Epithelial cell of esophagus (primary cell): ENCODE measurements at regions not wholly inside any gene's neighbourhood (a gene's known extent, or its start where the extent isn't known, plus 50 kb on each side); places are given as distances from the start of the nearest gene placed in this dataset.
A peak's percentile ranks its signal among the peaks of the same experiment; 100 is the strongest.

ENCODE experiments used
- DNase-seq: peaks from one replicate; pipeline ENCODE4 v3.0.0; 2010; ENCODE audit warnings: low read depth
- H3K4me3 ChIP-seq: 2 replicates; pipeline ENCODE4 v1.5.1; 2011; ENCODE audit warnings: mild to moderate bottlenecking, low read length, control low read depth
- TF ChIP-seq, protein P1 (sequence below): IDR thresholded peaks from 2 replicates; pipeline ENCODE4 v1.5.1; 2011; ENCODE audit warnings: low read depth, mild to moderate bottlenecking, low read length, control low read depth, inconsistent platforms; ENCODE audit not compliant: insufficient read depth; ENCODE audit errors: missing control alignments

DNA sequence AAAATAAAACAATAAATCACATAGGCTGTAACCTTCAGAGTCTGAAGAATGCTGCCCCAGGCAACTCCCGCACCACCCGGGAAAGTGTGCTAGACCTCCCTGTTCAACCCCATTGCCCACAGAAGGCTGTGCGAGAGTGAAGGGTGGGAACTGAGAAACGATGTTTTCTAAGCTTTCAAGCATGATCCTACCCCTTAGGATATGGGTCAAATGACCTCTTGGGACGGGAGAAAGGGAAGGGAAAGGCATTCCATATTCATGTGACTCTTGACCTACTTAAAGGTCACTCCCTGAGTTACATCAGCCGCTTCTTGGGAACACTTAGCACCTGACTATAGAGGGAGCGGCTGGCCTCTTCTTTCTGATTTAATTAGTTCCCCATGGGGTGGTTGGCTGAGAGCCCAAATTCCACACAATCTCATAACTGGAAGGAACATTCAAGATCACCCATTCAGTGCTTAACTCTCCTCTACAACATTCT lies 114.7 kb upstream of the SLC24A5 start:
- DNase-seq: no peak
- H3K4me3 ChIP-seq: no peak overlapping the region
- TF ChIP-seq, protein P1, sequence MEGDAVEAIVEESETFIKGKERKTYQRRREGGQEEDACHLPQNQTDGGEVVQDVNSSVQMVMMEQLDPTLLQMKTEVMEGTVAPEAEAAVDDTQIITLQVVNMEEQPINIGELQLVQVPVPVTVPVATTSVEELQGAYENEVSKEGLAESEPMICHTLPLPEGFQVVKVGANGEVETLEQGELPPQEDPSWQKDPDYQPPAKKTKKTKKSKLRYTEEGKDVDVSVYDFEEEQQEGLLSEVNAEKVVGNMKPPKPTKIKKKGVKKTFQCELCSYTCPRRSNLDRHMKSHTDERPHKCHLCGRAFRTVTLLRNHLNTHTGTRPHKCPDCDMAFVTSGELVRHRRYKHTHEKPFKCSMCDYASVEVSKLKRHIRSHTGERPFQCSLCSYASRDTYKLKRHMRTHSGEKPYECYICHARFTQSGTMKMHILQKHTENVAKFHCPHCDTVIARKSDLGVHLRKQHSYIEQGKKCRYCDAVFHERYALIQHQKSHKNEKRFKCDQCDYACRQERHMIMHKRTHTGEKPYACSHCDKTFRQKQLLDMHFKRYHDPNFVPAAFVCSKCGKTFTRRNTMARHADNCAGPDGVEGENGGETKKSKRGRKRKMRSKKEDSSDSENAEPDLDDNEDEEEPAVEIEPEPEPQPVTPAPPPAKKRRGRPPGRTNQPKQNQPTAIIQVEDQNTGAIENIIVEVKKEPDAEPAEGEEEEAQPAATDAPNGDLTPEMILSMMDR: no peak

DNA sequence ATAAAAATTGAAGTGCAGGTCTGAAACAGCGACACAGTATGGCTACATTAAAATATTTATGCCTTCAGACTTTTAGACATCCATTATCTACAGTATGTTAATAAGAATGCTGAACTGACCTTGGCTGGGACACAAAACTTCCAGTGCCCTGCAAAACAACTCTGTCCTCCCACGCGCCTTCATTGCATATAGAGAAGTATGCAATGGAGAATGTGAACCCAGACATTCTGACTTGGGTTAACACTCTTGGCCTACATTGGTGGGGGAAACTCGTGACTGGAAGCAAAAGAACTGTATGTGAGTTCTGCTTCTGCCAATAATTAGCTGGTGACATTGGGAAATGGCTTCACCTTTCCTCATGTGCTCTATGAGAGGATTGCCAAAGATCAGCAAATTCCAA lies 110.5 kb upstream of the SLC24A5 start:
- TF ChIP-seq, protein P1: no peak
- DNase-seq: no peak
- no peak overlapping the region for H3K4me3 ChIP-seq

DNA sequence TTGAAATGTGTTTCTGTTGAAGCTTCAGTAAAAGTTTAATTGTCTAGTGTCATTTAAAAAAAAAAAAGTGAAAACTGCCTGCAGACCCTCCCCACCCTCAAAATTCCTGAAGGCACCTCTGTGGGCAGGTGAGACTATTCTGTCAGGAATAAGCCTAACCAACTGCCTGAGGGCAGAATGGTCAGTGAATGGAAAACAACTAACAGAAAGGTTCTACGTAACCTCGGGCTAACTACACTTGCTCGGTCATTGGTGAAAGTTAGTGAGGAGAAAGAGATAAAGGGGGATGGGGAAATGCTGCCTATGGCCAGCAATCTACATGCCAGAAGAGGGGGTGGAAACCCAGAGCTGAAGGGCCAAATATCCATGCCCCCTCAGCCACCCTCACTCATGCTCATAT lies 108.6 kb upstream of the SLC24A5 start:
- no peak overlapping the region for H3K4me3 ChIP-seq
- TF ChIP-seq, protein P1: no peak
- no peak for DNase-seq

DNA sequence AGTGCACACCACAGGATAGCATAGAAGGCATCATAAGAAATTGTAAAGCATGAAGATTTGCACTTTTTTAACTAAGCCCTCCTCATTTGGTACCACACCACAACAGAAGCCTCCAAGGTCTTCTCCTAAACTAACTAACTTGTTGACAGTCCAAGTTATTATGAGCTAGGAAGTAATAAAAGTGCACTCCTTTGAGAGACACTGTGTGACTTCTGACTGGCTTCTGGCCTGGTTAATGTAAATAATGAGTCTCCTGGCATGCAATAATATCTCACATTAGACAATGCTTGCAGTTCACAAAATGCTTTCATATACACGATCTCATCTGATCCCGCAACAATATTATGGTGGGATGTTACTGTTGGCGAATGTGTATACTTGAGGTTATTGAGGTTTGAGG lies 103.9 kb upstream of the SLC24A5 start:
- TF ChIP-seq, protein P1: no peak
- H3K4me3 ChIP-seq: no peak overlapping the region
- DNase-seq: no peak

DNA sequence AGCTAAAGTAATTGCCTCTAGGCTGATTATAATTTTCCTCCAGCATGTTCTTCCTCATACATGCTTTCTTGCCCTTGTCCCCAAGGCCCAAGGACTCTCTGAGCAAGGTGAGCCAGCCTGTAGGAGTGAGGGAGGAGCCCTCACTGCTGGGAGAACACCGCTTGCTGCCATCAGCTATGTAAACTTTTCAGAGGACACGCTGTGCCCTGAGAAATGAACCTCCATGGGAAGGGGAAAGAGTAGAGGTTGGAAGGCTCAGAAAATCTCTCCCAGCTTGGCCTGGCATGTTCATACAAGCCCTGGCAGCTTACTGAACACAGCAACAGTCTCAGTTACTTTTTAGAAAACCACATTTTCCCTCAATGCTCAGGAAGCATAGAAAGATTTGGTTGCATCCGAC lies 103.0 kb upstream of the SLC24A5 start:
- DNase-seq: peak; percentile 55
- TF ChIP-seq, protein P1: no peak
- no peak overlapping the region for H3K4me3 ChIP-seq

DNA sequence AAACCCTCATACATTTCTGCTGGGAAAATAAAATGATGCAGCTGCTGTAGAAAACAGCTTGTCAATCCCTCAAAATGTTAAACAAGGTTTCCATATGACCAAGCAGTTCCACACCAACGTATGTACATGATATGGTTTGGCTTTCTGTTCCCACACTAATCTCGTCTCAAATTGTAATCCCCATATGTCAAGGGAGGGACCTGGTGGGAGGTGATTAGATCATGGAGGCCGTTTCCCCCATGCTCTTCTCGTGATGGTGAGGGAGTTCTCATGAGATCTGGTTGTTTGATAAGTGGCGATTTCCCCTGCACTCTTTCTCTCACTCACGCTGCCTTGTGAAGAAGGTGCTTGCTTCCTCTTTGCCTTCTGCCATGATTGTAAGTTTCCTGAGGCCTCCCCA lies 100.6 kb upstream of the SLC24A5 start:
- no peak overlapping the region for H3K4me3 ChIP-seq
- no peak for DNase-seq
- TF ChIP-seq, protein P1: no peak

DNA sequence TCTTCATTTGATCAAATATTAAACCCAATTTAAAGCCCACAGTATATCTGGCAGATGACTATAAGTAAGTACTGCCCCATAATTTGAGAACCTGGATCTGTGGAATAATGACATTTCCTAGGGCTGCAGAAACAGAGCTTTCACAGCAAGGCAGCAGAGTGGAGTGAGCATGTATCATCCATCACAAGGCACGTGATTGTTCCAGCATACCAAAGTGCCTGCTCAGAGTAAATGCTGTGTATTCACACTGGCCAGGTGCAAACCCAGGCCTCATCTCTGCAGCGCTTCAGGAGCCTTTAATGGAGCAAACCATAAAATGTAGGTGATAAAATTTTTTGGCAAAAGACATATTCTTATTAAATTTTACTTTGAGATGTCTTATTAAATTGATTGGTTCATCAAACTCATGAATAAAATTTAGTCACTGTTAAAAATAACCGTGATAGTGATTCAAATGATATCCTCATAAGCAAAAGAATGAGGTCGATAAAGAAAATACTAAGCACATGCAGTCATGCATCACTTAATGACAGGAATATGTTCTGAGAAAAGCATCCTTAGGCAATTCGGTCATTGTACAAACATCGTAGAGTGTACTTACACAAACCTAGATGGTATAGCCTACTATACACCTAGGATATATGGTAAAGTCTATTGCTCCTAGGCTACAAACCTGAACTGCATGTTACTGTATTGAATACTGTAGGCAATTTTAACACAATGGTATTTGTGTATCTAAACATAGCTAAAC lies 99.3 kb upstream of the SLC24A5 start:
- DNase-seq: peak; percentile 80
- H3K4me3 ChIP-seq: no peak overlapping the region

More for the DNA sequence above, 99.3 kb upstream of the SLC24A5 start:
- TF ChIP-seq, protein P1: no peak
